T-helper 2 cell treated with Interferon-gamma antibody and Interleukin-4, amounts not matched to agents 5 μg/mL and 100 μg/mL, for 36 hours (primary cell): ENCODE measurements at regions not wholly inside any gene's neighbourhood (a gene's known extent, or its start where the extent isn't known, plus 50 kb on each side); places are given as distances from the start of the nearest gene placed in this dataset.

ENCODE experiments used
- DNase-seq: peaks from one replicate; pipeline ENCODE4 v3.0.0; 2021; ENCODE audit warnings: low spot score
- H3K27ac Mint-ChIP-seq: one replicate; pipeline ENCODE4 v1.8.0; 2021; ENCODE audit warnings: mild to moderate bottlenecking, mixed read lengths
- H3K27me3 Mint-ChIP-seq: one replicate; pipeline ENCODE4 v1.8.0; 2021; ENCODE audit warnings: low read depth, mixed read lengths
- H3K36me3 Mint-ChIP-seq: one replicate; pipeline ENCODE4 v1.8.0; 2021; ENCODE audit warnings: low read depth, mixed read lengths
- H3K4me1 Mint-ChIP-seq: one replicate; pipeline ENCODE4 v1.8.0; 2021; ENCODE audit warnings: low read depth, mixed read lengths
- H3K4me3 Mint-ChIP-seq: one replicate; pipeline ENCODE4 v1.8.0; 2022; ENCODE audit warnings: mild to moderate bottlenecking, moderate library complexity, mixed read lengths
- H3K9me3 Mint-ChIP-seq: one replicate; pipeline ENCODE4 v1.8.0; 2021; ENCODE audit warnings: mixed read lengths

DNA sequence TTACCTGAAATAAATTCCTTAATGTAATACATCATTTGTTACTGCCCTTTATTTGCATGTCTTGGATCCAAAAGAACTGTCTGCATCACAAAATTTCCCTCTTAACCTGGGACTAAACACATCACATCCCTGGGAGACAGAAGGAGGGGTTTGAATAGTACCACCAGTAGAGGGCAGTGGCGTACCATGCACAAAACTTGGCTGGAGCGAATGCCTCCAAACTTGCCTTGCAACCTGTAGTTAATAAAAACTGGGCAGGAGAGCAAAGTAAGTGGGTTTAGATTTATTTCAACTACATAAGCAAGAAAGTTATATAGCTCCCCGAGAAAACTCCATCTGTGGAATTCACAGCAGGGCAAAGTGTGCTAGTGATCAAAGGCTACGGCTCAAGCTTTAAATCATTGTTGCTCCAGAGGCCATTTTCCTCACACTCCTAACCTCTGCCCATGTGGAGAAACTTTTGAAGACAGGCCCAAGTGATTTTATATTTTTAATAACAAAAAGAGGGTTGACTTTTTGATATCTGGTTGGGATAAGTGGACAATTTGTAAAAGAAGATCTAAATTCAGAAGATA, 1176.7 kb upstream of the SEL1L start:
- Mint-ChIP-seq H3K4me1 (no peaks in the 10 kb centered on the region), H3K9me3 (peaks cover 4% of the 10 kb centered on the region), H3K4me3 (no peak overlapping the region), H3K36me3 (no peaks in the 10 kb centered on the region), H3K27me3 (no peaks in the 10 kb centered on the region), H3K27ac (no peak overlapping the region)
- DNase-seq = no peak

GRCh38 chr14:82719617-82720016, 1186.0 kb upstream of the SEL1L start:
- H3K27me3 Mint-ChIP-seq = no peaks in the 10 kb centered on the region
- peaks cover 13% of the 10 kb centered on the region for H3K9me3 Mint-ChIP-seq
- H3K4me3 Mint-ChIP-seq = no peak overlapping the region
- DNase-seq = no peak
- no peak overlapping the region for H3K27ac Mint-ChIP-seq
- no peaks in the 10 kb centered on the region for H3K36me3 Mint-ChIP-seq
- H3K4me1 Mint-ChIP-seq = no peaks in the 10 kb centered on the region

DNA sequence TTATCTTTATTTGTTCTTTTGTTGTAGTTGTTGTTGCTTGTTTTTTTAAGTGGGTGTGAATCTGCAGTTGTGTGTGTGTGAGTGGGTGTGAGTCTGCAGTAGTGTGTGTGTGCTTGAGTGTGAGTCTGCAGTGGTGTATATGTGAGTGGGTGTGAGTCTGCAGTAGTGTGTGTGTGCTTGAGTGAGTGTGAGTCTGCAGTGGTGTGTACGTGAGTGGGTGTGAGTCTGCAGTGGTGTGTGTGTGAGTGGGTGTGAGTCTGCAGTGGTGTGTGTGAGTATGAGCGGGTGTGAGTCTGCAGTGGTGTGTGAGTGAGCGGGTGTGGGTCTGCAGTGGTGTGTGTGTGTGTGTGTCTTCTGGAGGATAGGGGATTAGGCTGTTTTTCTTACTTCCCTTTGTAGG, 1186.8 kb upstream of the SEL1L start:
- Mint-ChIP-seq H3K27ac (no peak overlapping the region), H3K4me1 (no peaks in the 10 kb centered on the region), H3K4me3 (no peak overlapping the region), H3K36me3 (no peaks in the 10 kb centered on the region), H3K9me3 (peaks cover 21% of the 10 kb centered on the region), H3K27me3 (no peaks in the 10 kb centered on the region)
- DNase-seq = no peak

DNA sequence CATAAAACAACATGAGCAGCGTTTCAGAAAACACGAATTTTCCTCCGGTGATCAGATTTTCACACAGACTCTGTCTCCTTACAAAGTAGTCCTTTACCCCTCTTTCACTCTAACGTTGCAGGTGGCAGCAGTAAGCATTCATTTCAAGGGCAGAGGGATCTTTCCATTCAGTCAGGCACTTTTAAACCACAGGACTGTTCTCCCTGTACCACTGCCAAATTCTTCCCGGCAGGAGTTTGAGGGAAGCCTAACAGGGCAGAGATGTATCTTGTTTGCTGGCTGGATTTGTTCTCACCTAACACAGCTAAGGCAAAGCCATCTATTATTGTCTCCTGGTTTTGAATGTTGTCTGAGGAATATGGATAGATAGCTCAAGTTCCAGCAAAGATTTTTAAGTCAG, 1187.3 kb upstream of the SEL1L start:
- Mint-ChIP-seq H3K4me3 (no peak overlapping the region), H3K27ac (no peak overlapping the region), H3K9me3 (peaks cover 23% of the 10 kb centered on the region), H3K27me3 (no peaks in the 10 kb centered on the region), H3K4me1 (no peaks in the 10 kb centered on the region), H3K36me3 (no peaks in the 10 kb centered on the region)
- DNase-seq = no peak

DNA sequence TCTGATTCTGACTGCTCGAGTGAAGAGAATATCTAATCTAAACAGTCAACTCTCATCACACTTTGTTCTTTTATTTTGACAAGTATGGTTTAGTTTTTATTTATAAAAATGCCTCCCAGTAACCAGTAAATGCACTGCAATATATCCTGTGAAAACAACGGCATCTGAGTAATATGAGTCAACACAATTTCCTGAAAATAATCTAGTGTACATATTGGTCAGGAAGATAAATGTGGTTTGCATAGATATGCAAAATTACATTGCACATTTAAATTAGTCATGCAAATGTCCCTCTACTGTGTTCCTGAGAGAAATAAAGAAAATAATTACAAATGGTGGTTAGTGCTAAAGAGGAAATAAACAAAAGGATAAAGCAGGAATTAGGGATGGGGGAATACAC, 1190.7 kb upstream of the SEL1L start:
- no peak for DNase-seq
- H3K27ac Mint-ChIP-seq = no peak overlapping the region

GRCh38 chr14:82725213-82725612, 1191.6 kb upstream of the SEL1L start:
- no peak for DNase-seq
- H3K4me1 Mint-ChIP-seq = no peaks in the 10 kb centered on the region
- no peaks in the 10 kb centered on the region for H3K36me3 Mint-ChIP-seq
- H3K4me3 Mint-ChIP-seq = no peak overlapping the region
- peaks cover 48% of the 10 kb centered on the region for H3K9me3 Mint-ChIP-seq
- no peaks in the 10 kb centered on the region for H3K27me3 Mint-ChIP-seq
- no peak overlapping the region for H3K27ac Mint-ChIP-seq

More for the DNA sequence above, 1190.7 kb upstream of the SEL1L start:
- H3K36me3 Mint-ChIP-seq = no peaks in the 10 kb centered on the region
- no peaks in the 10 kb centered on the region for H3K27me3 Mint-ChIP-seq
- peaks cover 46% of the 10 kb centered on the region for H3K9me3 Mint-ChIP-seq
- H3K4me1 Mint-ChIP-seq = no peaks in the 10 kb centered on the region
- no peak overlapping the region for H3K4me3 Mint-ChIP-seq

DNA sequence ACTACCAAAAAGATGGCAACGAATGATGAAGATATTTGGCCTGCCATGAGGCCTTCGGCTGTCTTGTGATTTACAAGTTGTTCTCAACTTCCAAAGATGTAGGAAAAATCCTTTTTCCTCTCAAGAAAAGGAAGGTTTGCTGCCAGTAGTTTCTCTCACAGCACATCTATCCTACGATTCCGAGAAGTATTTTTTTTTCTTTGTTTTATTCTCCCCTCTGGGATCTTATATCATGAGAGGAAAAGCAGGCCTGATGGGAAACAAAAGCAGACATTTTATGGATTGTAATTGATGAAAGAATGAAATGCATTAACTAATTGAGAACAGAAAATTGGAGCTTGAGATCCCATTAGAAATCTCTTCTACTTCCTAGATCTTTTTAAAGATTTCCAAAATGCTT, 1197.9 kb upstream of the SEL1L start:
- peaks cover 55% of the 10 kb centered on the region for H3K9me3 Mint-ChIP-seq
- no peak overlapping the region for H3K27ac Mint-ChIP-seq
- H3K36me3 Mint-ChIP-seq = no peaks in the 10 kb centered on the region
- DNase-seq = no peak
- H3K4me3 Mint-ChIP-seq = no peak overlapping the region
- no peaks in the 10 kb centered on the region for H3K4me1 Mint-ChIP-seq
- H3K27me3 Mint-ChIP-seq = no peaks in the 10 kb centered on the region

DNA sequence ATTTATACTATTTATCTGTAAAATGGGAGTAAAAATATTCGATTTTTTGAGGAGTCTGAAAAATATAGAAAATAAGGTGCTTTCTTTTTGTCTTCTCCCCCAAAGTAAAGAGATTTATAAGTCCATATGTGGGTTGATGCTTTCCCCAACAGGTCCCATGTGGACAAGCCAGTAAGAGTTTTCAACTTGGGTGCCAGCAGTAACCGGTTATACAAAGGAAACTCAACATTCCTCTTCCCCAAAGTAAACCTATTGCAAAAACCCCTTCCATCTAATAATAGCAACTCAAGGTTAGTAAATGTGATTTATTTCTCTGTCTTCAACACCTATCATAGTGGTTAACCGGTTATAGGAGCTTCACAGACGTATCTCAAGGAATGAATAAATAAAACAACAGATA, 1206.9 kb upstream of the SEL1L start:
- H3K27me3 Mint-ChIP-seq = no peaks in the 10 kb centered on the region
- H3K27ac Mint-ChIP-seq = no peak overlapping the region
- peaks cover 20% of the 10 kb centered on the region for H3K9me3 Mint-ChIP-seq
- DNase-seq = no peak
- no peaks in the 10 kb centered on the region for H3K36me3 Mint-ChIP-seq
- no peaks in the 10 kb centered on the region for H3K4me1 Mint-ChIP-seq
- no peak overlapping the region for H3K4me3 Mint-ChIP-seq

DNA sequence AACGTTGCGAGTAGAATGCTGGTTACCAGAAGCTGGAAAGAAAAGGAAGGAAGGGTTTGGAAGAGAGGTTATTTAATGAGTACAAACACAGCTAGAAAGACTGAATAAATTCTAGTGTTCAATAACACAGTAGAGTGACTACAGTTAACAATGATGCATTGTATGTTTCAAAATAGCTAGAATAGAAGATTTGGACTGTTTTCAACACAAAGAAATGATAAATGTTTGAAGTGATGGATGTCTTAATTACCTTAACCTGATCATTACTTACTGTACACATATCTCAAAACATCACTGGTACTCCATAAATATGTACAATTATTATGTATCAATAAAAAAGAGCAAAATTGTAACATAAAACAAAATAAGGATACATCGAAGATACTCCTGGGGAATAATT, 1221.8 kb upstream of the SEL1L start:
- H3K27me3 Mint-ChIP-seq = no peaks in the 10 kb centered on the region
- H3K9me3 Mint-ChIP-seq = peaks cover 27% of the 10 kb centered on the region
- H3K27ac Mint-ChIP-seq = no peak overlapping the region
- H3K4me1 Mint-ChIP-seq = no peaks in the 10 kb centered on the region
- no peak overlapping the region for H3K4me3 Mint-ChIP-seq
- DNase-seq = no peak
- no peaks in the 10 kb centered on the region for H3K36me3 Mint-ChIP-seq

- H3K27ac Mint-ChIP-seq = no peak overlapping the region
- H3K27me3 Mint-ChIP-seq = no peaks in the 10 kb centered on the region
- no peak overlapping the region for H3K4me3 Mint-ChIP-seq
- H3K9me3 Mint-ChIP-seq = peaks cover 23% of the 10 kb centered on the region
- H3K36me3 Mint-ChIP-seq = no peaks in the 10 kb centered on the region
- no peak for DNase-seq
- no peaks in the 10 kb centered on the region for H3K4me1 Mint-ChIP-seq
Measured at GRCh38 chr14:82755923-82756322, 1222.3 kb upstream of the SEL1L start.

- Mint-ChIP-seq H3K36me3 (no peaks in the 10 kb centered on the region), H3K27me3 (no peaks in the 10 kb centered on the region), H3K27ac (no peak overlapping the region), H3K9me3 (peaks cover 23% of the 10 kb centered on the region), H3K4me1 (no peaks in the 10 kb centered on the region), H3K4me3 (no peak overlapping the region)
- no peak for DNase-seq
Measured at GRCh38 chr14:82757776-82758175, 1224.1 kb upstream of the SEL1L start.

- Mint-ChIP-seq H3K27me3 (no peaks in the 10 kb centered on the region), H3K27ac (no peak overlapping the region), H3K4me3 (no peak overlapping the region), H3K9me3 (peaks cover 18% of the 10 kb centered on the region), H3K4me1 (no peaks in the 10 kb centered on the region), H3K36me3 (no peaks in the 10 kb centered on the region)
- DNase-seq = no peak
Measured at GRCh38 chr14:82759656-82760055, 1226.0 kb upstream of the SEL1L start.

DNA sequence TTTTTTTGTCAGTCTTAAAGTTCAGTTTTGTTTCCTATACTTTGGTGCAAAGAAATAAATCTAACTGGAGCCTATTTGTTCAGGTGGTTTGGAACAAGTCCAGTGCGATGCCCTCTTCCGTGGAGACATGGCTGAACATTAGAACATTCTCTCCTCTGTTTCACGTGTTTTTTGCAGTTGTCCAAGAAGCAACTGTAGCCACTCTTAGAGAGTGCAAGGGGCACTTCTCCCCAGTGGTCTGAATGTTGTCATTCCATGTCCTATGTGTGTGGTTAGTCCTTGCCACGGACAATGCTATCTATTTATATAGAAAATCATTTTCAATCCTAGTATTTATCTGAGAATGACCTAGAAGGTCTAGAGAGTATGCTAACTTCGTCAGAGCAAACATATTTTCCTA, 1232.5 kb upstream of the SEL1L start:
- H3K4me1 Mint-ChIP-seq = no peaks in the 10 kb centered on the region
- H3K9me3 Mint-ChIP-seq = peaks cover 17% of the 10 kb centered on the region
- H3K36me3 Mint-ChIP-seq = no peaks in the 10 kb centered on the region
- no peak overlapping the region for H3K27ac Mint-ChIP-seq
- H3K4me3 Mint-ChIP-seq = no peak overlapping the region
- H3K27me3 Mint-ChIP-seq = no peaks in the 10 kb centered on the region
- DNase-seq = no peak

DNA sequence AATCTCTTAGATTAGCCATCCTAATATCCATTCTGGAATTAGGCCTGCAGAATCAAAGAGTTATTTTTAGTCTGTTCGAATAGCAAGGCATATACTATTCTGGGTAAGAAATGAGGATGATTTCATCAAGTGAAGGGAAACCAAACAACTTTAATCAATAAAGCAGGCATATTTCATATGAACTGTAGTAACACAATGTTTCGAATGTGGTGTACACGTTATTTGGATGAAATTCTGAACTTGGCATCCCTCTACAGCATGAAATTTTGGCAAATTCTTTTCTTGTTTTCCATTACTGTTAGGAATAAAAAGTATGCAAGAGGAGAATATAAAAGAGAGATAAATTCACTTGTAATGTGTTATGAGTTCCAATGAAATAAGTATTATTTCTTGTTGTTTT, 1233.3 kb upstream of the SEL1L start:
- no peak overlapping the region for H3K4me3 Mint-ChIP-seq
- no peaks in the 10 kb centered on the region for H3K36me3 Mint-ChIP-seq
- no peak for DNase-seq
- no peak overlapping the region for H3K27ac Mint-ChIP-seq
- H3K9me3 Mint-ChIP-seq = peaks cover 22% of the 10 kb centered on the region
- H3K4me1 Mint-ChIP-seq = no peaks in the 10 kb centered on the region
- no peaks in the 10 kb centered on the region for H3K27me3 Mint-ChIP-seq

GRCh38 chr14:82776958-82777357, 1243.3 kb upstream of the SEL1L start:
- Mint-ChIP-seq H3K36me3 (no peaks in the 10 kb centered on the region), H3K4me1 (no peaks in the 10 kb centered on the region), H3K27me3 (no peaks in the 10 kb centered on the region), H3K9me3 (peaks cover 20% of the 10 kb centered on the region), H3K4me3 (no peak overlapping the region), H3K27ac (no peak overlapping the region)
- no peak for DNase-seq
